ENCODE measurements at regions not wholly inside any gene's neighbourhood (a gene's known extent, or its start where the extent isn't known, plus 50 kb on each side); places are given as distances from the start of the nearest gene placed in this dataset.

DNA sequence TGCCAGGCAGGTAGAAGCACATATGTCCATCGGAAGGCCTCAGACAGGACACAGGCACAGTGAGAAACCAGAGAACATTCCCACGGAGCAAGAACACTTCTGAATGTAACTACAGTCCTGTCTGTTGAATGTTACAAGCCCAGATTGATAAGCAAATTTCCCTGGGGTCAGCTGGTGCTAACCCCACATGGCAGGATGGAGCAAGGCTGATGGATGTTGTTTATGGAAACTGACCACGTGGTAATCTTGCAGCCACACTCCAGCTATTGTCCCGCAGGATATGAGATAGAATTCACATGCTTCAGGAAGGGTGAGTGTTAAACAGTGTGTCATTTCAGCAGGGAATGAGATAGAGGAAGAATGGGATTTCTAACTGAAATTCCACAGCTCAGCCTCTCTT, 138.8 kb upstream of the COPS8 start:
- TF ChIP-seq FOXA1 (IDR thresholded peaks at IDR 0.05; ENCODE audit: borderline replicate concordance) (no peak), GATAD2B (IDR thresholded peaks at IDR 0.05; ENCODE audit: borderline replicate concordance) (no peak), TOE1 (IDR thresholded peaks at IDR 0.05; ENCODE audit: borderline replicate concordance) (no peak), TOE1 (CRISPR knock-in tag; IDR thresholded peaks at IDR 0.05; ENCODE audit: borderline replicate concordance, low read depth) (no peak), EGR1 (conservative IDR thresholded peaks at IDR 0.05) (no peak), FOS (IDR thresholded peaks at IDR 0.05; ENCODE audit: extremely low read depth, insufficient read length) (no peak), RNF2 (IDR thresholded peaks at IDR 0.05) (no peak), SMC3 (conservative IDR thresholded peaks at IDR 0.05; ENCODE audit: insufficient read depth, low read depth, low read length) (no peak)
- TF ChIP-seq, protein P1, sequence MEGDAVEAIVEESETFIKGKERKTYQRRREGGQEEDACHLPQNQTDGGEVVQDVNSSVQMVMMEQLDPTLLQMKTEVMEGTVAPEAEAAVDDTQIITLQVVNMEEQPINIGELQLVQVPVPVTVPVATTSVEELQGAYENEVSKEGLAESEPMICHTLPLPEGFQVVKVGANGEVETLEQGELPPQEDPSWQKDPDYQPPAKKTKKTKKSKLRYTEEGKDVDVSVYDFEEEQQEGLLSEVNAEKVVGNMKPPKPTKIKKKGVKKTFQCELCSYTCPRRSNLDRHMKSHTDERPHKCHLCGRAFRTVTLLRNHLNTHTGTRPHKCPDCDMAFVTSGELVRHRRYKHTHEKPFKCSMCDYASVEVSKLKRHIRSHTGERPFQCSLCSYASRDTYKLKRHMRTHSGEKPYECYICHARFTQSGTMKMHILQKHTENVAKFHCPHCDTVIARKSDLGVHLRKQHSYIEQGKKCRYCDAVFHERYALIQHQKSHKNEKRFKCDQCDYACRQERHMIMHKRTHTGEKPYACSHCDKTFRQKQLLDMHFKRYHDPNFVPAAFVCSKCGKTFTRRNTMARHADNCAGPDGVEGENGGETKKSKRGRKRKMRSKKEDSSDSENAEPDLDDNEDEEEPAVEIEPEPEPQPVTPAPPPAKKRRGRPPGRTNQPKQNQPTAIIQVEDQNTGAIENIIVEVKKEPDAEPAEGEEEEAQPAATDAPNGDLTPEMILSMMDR (IDR thresholded peaks at IDR 0.05 in 2 of 3, conservative IDR thresholded peaks at IDR 0.05 in 1 of 3; ENCODE audit: insufficient read depth in 2 of 3, low read depth in 1 of 3, low read length in 3 of 3): no peak

All from K562 (cell line).